ENCODE measurements at regions not wholly inside any gene's neighbourhood (a gene's known extent, or its start where the extent isn't known, plus 50 kb on each side); places are given as distances from the start of the nearest gene placed in this dataset.

- no peak for TF ChIP-seq CTCF (IDR thresholded peaks at IDR 0.05; ENCODE audit: low read length)
- TF ChIP-seq EZH2 (IDR thresholded peaks at IDR 0.05; ENCODE audit: borderline replicate concordance, low read length): no peak
Observed at GRCh38 chr2:49753344-49753985, 599.1 kb upstream of the FSHR start.

Data from OCI-LY1 (cell line).